ENCODE measurements at regions not wholly inside any gene's neighbourhood (a gene's known extent, or its start where the extent isn't known, plus 50 kb on each side); places are given as distances from the start of the nearest gene placed in this dataset.
"Not testable (repeated sequence)": the region's sequence is repeated elsewhere in the genome, so short reads cannot be mapped to it uniquely, and the experiment has no call there.

DNA sequence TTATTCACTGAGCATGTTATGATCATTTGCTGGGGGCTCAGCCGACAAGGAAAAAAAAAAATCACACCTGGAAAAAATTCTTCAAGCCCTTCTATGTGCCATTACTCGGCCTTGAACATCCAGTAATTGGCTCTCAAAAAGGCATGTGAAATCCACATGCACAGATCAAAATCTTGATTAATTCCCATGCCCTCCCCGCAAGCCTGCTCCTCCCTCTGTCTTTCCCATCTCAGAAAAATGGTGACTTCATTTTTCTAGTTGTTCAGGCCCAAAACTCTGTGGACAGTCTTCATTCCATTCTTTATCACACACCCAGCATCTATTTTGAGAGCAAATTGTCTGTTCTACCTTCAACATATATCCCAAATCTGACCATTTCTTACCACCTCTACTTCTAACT is 91.2 kb upstream of the FRMD4A start:
- Histone ChIP-seq H3K27me3 (ENCODE audit: insufficient read depth, low read length, poor library complexity, severe bottlenecking) (no peaks in the 10 kb centered on the region), H3K36me3 (ENCODE audit: insufficient read depth, low read length) (no peaks in the 10 kb centered on the region), H3K4me2 (ENCODE audit: low read depth, low read length, poor library complexity, severe bottlenecking) (no peak overlapping the region), H3K9ac (ENCODE audit: low read depth, low read length, poor library complexity, severe bottlenecking) (no peak overlapping the region), H3K9me3 (ENCODE audit: insufficient read depth, low read depth, low read length) (no peaks in the 10 kb centered on the region), H4K20me1 (ENCODE audit: insufficient read depth, low read length, poor library complexity, severe bottlenecking) (no peaks in the 10 kb centered on the region), H3K79me2 (ENCODE audit: insufficient read depth, low read length) (no peaks in the 10 kb centered on the region), H3K4me3 (ENCODE audit: low read length, poor library complexity, severe bottlenecking) (no peak overlapping the region), H3F3A (ENCODE audit: low read depth) (no peaks in the 10 kb centered on the region), H3K4me1 (ENCODE audit: insufficient read depth, low read length, poor library complexity, severe bottlenecking) (no peaks in the 10 kb centered on the region), H2AFZ (ENCODE audit: low read length) (no peak overlapping the region), H3K9me2 (replicated peaks; ENCODE audit: low read depth, low read length) (no peaks in the 10 kb centered on the region)
- no peak for TF ChIP-seq EZH2phosphoT487 (IDR thresholded peaks at IDR 0.05; ENCODE audit: borderline replicate concordance)
- TF ChIP-seq, protein P1, sequence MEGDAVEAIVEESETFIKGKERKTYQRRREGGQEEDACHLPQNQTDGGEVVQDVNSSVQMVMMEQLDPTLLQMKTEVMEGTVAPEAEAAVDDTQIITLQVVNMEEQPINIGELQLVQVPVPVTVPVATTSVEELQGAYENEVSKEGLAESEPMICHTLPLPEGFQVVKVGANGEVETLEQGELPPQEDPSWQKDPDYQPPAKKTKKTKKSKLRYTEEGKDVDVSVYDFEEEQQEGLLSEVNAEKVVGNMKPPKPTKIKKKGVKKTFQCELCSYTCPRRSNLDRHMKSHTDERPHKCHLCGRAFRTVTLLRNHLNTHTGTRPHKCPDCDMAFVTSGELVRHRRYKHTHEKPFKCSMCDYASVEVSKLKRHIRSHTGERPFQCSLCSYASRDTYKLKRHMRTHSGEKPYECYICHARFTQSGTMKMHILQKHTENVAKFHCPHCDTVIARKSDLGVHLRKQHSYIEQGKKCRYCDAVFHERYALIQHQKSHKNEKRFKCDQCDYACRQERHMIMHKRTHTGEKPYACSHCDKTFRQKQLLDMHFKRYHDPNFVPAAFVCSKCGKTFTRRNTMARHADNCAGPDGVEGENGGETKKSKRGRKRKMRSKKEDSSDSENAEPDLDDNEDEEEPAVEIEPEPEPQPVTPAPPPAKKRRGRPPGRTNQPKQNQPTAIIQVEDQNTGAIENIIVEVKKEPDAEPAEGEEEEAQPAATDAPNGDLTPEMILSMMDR (conservative IDR thresholded peaks at IDR 0.05; ENCODE audit: low read length), result no peak

DNA sequence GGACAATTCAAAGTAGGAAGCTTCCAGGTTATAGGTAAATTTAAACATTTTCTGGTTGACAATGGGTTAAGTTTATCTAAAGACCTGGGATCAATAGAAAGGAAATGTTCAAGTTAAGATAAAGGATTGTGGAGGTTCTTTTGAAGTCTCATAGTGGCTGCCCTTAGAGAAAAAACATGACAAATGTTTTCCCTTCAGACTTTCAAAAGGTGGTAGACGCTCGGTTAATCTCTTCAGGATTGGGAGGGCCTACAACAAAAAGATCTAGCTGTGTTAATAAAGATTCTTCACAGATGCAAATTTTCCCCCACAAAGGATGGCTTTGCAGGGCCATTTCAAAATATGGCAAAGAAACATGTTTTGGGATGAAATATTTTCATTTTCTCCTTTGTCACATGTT is 86.6 kb upstream of the FRMD4A start:
- H3K36me3 ChIP-seq (ENCODE audit: insufficient read depth, low read length), result not testable (repeated sequence)

DNA sequence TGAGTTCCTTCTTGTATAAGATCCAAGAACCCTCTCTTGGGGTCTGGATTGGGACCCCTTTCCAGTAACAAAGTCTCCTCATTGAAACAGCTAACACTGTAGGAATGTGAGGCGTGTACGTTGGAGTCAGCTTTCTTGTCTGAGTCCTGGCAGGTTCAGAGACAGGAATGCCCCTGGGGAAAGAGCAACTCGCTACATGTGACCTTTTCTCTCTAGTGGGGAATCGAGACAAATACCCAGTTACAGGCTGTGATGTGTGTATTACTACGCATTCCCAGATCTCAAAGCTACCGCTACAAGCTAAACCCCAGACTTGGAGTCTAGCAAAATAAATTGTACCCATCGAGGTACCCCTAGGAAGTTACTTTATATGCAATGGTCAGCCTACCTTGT is 85.6 kb upstream of the FRMD4A start:
- H3K79me2 ChIP-seq (ENCODE audit: insufficient read depth, low read length), result no peaks in the 10 kb centered on the region
- H3K9me3 ChIP-seq (ENCODE audit: insufficient read depth, low read depth, low read length), result no peaks in the 10 kb centered on the region
- no peak overlapping the region for H3K4me3 ChIP-seq (ENCODE audit: low read length, poor library complexity, severe bottlenecking)
- H4K20me1 ChIP-seq (ENCODE audit: insufficient read depth, low read length, poor library complexity, severe bottlenecking), result no peaks in the 10 kb centered on the region
- H3K4me1 ChIP-seq (ENCODE audit: insufficient read depth, low read length, poor library complexity, severe bottlenecking), result no peaks in the 10 kb centered on the region
- H3K9me2 ChIP-seq (replicated peaks; ENCODE audit: low read depth, low read length), result no peaks in the 10 kb centered on the region
- H3K27me3 ChIP-seq (ENCODE audit: insufficient read depth, low read length, poor library complexity, severe bottlenecking), result no peaks in the 10 kb centered on the region
- H3K9ac ChIP-seq (ENCODE audit: low read depth, low read length, poor library complexity, severe bottlenecking), result no peak overlapping the region
- H3K4me2 ChIP-seq (ENCODE audit: low read depth, low read length, poor library complexity, severe bottlenecking), result no peak overlapping the region
- no peaks in the 10 kb centered on the region for H3K36me3 ChIP-seq (ENCODE audit: insufficient read depth, low read length)
- TF ChIP-seq, protein P1 (conservative IDR thresholded peaks at IDR 0.05; ENCODE audit: low read length), result no peak
- no peak for TF ChIP-seq EZH2phosphoT487 (IDR thresholded peaks at IDR 0.05; ENCODE audit: borderline replicate concordance)
- H2AFZ ChIP-seq (ENCODE audit: low read length), result no peak overlapping the region
- H3F3A ChIP-seq (ENCODE audit: low read depth), result no peaks in the 10 kb centered on the region

More for the DNA sequence above, 86.6 kb upstream of the FRMD4A start:
- not testable (repeated sequence) for H3F3A ChIP-seq (ENCODE audit: low read depth); H3K9ac ChIP-seq (ENCODE audit: low read depth, low read length, poor library complexity, severe bottlenecking); H3K4me1 ChIP-seq (ENCODE audit: insufficient read depth, low read length, poor library complexity, severe bottlenecking); H3K4me2 ChIP-seq (ENCODE audit: low read depth, low read length, poor library complexity, severe bottlenecking); H3K4me3 ChIP-seq (ENCODE audit: low read length, poor library complexity, severe bottlenecking); H3K79me2 ChIP-seq (ENCODE audit: insufficient read depth, low read length); H3K9me2 ChIP-seq (replicated peaks; ENCODE audit: low read depth, low read length); H3K9me3 ChIP-seq (ENCODE audit: insufficient read depth, low read depth, low read length); H4K20me1 ChIP-seq (ENCODE audit: insufficient read depth, low read length, poor library complexity, severe bottlenecking); H2AFZ ChIP-seq (ENCODE audit: low read length); H3K27me3 ChIP-seq (ENCODE audit: insufficient read depth, low read length, poor library complexity, severe bottlenecking)

DNA sequence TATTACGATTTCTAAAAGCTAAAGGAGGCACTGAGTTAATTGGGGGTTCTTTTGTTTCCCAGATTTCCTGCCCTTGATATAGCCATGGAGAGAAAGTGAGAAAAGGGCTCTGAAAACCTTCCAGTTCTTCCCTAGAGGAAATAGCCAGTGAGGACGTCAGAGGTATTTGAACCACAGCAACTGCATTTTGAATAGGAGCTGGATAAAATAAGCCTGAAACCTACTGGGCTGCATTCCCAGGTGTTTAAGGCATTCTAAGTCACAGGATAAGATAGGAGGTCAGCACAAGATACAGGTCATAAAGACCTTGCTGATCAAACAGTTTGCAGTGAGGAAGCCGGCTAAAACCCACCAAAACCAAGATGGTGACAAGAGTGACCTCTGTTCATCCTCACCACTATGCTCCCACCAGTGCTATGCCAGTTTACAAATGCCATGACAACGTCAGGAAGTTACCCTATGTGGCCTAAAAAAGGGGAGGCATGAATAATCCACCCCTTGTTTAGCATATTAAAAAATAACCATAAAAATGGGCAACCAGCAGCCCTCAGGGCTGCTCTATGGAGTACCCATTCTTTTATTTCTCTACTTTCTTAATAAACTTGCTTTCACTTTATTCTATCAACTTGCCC is 85.1 kb upstream of the FRMD4A start:
- no peak overlapping the region for H3K4me3 ChIP-seq (ENCODE audit: low read length, poor library complexity, severe bottlenecking)
- H2AFZ ChIP-seq (ENCODE audit: low read length), result no peak overlapping the region
- H3K4me2 ChIP-seq (ENCODE audit: low read depth, low read length, poor library complexity, severe bottlenecking), result no peak overlapping the region
- H3K9ac ChIP-seq (ENCODE audit: low read depth, low read length, poor library complexity, severe bottlenecking), result no peak overlapping the region
- H3K36me3 ChIP-seq (ENCODE audit: insufficient read depth, low read length), result no peaks in the 10 kb centered on the region
- no peaks in the 10 kb centered on the region for H3K4me1 ChIP-seq (ENCODE audit: insufficient read depth, low read length, poor library complexity, severe bottlenecking)
- H3K79me2 ChIP-seq (ENCODE audit: insufficient read depth, low read length), result no peaks in the 10 kb centered on the region
- TF ChIP-seq EZH2phosphoT487 (IDR thresholded peaks at IDR 0.05; ENCODE audit: borderline replicate concordance), result no peak
- TF ChIP-seq, protein P1 (conservative IDR thresholded peaks at IDR 0.05; ENCODE audit: low read length), result no peak
- no peaks in the 10 kb centered on the region for H3K9me2 ChIP-seq (replicated peaks; ENCODE audit: low read depth, low read length)
- no peaks in the 10 kb centered on the region for H4K20me1 ChIP-seq (ENCODE audit: insufficient read depth, low read length, poor library complexity, severe bottlenecking)
- H3K27me3 ChIP-seq (ENCODE audit: insufficient read depth, low read length, poor library complexity, severe bottlenecking), result no peaks in the 10 kb centered on the region
- no peaks in the 10 kb centered on the region for H3K9me3 ChIP-seq (ENCODE audit: insufficient read depth, low read depth, low read length)
- no peaks in the 10 kb centered on the region for H3F3A ChIP-seq (ENCODE audit: low read depth)

Measured in Loucy (cell line).